ENCODE measurements at regions not wholly inside any gene's neighbourhood (a gene's known extent, or its start where the extent isn't known, plus 50 kb on each side); places are given as distances from the start of the nearest gene placed in this dataset.

DNA sequence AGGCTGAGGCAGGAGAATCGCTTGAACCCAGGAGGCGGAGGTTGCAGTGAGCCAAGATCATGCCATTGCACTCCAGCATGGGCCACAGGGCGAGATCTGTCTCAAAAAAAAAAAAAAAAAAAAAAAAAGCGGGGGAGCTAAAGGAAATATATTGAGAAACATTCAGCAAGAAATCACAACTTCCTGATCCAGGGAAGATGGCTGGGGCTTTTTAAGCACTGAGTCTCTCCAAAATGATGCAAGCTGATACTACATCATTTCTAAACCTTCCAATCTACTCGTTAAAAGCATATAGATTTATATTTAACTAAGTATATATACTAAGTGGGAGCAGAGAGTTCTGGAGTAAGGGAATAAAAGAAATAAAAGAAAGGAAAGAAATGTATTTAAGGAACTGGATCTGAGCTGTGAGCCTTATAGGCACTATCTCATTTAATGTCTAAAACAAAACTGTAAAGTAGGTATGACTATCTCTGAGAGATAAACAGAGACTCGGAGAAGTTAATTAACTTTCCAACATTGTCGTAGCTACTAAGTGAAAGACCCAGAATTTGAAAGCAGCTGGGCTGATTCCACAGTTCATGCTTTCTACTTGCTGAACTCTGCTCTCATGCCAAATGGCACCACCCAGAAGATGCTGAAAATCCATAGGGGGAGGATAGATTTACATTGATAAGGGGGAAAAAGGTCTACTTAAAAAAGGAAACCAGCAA lies 215.0 kb upstream of the MARCKS start:
- no peak for DNase-seq

DNA sequence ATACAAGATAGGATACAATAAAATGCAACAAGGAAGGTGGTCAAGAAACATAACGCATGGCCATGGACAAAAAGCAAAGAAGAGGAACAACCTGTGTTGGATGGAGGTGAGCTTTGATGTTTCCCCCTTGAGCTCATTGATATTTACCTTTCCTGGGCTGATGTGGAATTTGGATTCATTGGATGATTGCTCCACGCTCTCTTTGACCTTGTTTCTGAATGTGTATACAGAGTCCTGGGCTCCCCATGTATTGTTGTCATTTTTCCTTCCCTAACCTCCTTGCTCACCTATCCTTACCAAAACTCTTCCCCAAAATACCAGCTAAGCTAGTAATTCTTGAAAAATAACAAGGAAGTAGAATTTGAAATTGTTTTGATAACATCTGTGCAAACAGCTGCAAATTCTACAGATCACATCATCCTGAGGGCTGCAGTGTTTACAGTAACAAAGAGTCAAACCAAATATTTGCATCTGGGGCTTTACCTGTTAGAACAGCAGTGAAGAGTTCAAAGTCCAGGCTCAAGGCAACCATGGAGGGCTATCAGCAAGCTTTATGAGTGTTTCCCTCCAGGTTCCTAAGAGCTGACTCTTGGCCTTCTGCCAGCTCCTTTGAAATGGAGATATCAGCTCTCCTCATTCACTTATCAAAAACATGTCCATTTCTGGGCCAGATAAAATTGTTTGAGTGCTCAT lies 214.3 kb upstream of the MARCKS start:
- DNase-seq = peak; percentile 86

DNA sequence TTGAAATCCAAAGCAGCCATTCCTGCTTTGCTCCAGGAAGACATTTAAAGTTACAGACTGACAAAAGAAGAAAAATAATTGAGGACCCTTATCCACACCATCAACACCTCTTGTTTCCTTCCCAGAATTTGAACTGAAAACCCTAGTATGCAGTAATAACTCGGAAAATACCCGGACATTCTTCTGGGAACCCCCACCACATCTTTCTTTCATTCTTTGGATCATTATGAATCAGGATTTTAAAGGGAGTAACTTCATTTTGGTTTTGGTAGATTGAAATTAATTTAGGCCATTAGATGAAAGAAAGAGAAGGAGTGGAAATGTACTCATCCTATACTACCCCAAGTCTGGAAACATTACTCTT lies 213.8 kb upstream of the MARCKS start:
- DNase-seq = no peak

DNA sequence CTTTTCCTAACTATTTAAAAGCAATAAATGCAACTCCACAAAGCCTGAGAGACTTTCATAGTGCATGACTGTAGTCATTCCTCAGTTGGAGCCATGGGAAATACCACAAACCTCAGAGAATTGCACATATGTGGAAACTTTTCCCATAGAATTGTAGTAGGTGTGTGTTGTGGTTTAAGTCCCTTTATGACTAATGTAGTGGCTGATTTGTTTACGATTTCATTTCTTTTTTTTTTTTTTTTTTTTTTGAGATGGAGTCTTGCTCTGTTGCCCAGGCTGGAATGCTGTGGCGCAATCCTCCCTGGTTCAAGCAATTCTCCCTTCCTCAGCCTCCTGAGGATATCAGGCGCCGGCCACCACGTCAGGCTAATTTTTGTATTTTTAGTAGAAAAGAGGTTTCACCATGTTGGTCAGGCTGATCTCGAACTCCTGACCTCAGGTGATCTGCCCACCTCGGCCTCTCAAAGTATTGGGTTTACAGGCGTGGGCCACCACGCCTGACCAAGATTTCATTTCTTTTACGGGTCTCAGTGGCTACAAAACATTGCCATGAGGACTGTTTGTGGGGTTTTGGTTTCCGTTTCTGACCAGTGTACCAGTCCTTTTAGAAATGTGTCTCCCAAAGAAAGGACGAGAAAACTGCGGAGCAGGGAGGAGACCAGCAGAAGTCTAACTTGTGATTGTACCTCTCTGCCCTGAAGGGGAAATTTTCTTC lies 212.1 kb upstream of the MARCKS start:
- peak; percentile 88 for DNase-seq

DNA sequence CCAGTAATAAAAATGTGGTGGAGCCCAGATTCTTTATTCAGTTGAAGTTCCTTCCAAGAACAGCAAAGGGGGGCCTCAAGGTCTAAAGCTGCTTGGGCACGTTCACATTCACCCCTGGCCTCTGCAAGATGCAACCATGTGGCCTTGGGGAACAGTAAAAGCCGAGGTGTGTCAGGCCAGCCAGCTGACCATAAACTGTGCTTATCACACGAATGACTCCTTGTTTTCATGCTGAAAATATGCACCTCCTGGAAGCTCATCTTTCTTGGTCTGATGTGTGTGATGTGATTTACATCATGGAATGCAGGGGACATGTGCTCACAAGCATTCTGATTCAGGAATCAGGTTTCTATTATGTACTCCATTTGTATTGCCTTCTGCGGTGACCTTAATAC lies 211.6 kb upstream of the MARCKS start:
- peak; percentile 97 for DNase-seq

DNA sequence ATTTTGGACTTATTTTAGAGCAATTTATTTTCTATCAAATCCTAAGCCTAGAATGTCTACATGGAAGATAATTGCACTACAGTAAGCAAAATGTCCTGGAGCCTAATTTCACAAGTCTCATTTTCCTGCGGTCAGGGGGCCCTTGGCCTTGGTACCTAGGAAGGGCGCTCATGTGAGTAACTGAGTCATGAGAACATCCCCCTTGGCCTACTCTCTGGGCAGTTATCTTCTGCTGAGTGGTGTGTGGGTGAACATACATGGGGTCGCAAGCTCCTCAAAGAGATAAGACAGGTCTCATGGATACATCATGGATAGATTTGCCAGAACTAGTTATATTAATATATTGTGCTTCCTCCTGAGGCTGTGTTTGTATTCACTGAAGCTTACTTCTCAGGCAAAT lies 211.2 kb upstream of the MARCKS start:
- DNase-seq = peak; percentile 53

DNA sequence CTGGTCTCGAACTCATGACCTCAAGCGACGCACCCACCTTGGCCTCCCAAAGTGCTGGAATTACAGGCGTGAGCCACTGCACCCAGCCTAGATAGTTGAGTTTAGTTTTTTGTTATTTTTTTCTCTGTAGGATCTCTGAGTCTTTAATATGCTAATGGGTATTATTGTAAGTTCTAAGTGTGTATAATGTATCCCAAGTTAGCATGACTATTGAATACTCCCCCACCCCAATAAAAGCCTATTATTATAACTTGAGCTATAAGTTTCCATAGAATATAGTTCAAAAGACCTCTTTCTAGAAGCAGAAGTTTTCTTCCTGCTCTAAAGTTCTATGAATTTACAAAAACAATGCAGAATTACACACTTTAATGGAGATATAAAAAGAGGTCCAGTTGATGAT lies 210.4 kb upstream of the MARCKS start:
- DNase-seq = no peak

DNA sequence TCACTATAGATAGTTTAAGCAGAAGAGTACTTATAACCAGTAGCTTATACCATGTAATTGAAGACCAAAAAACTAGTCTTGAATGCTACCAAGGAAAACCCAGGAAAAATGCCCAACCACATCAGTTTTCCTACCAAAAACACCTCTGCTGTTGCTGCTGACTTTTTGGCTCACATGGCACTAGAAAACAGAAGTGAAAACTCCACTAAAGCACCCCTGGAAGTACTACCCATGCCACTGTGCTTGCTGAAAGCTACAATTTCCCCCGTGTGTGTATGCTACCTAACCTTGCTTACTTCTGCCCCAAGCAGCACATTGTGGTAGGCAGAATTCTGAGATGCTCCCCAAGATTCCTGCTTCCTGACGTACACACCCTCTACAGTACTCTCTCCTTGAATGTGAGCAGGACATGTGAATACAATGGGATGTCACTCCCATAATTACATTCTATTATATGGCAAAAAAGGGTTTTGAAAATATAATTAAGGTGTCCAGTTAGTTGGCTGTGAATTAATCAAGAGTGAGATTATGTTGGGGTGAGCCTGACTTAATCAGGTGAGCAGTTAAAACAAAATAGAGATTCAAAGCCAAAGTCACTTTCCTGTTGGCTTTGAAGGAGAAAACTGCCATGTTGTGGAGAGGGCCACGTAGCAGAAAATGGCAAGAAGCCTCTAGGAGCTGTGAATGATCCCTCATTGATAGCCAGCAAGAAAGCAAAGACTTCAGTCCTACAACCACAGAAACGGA lies 209.8 kb upstream of the MARCKS start:
- no peak for DNase-seq

DNA sequence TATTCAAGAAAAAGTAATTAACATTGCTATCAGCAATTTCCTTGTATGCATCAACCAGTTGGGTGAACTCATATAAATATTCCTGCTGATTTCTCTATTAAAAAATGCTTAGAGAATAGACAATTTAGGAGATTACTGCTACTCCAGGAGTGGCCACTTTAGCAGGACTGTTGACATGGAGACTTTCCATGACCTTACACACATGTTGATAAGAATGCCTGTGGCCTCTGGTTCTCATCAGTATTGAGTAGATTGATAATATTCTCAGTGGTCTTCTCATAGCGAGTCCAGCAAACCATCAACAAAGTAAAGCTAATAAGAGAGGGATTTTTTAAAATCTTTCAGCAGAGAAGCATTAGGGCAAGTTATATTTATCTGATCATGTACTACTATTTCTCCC lies 208.4 kb upstream of the MARCKS start:
- no peak for DNase-seq

DNA sequence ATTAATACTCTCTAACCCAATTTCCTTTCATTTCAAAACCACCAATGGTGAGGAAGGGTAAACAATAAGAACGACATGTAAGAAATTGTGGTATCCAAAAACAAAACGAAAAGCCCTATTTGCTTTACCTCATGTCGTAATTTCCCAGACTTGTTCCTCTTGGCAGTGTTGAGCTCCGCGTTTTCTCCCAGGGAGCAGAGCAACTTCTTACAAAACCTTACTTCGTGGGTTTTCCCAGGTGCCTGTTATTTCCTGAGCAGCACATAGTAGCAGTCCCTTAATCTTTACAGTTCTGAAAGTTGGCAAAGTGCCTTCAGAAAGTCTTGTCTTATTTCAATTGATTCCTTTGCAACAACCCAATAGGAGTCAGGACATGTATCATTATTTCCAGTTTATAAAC lies 207.9 kb upstream of the MARCKS start:
- DNase-seq = peak; percentile 28

DNA sequence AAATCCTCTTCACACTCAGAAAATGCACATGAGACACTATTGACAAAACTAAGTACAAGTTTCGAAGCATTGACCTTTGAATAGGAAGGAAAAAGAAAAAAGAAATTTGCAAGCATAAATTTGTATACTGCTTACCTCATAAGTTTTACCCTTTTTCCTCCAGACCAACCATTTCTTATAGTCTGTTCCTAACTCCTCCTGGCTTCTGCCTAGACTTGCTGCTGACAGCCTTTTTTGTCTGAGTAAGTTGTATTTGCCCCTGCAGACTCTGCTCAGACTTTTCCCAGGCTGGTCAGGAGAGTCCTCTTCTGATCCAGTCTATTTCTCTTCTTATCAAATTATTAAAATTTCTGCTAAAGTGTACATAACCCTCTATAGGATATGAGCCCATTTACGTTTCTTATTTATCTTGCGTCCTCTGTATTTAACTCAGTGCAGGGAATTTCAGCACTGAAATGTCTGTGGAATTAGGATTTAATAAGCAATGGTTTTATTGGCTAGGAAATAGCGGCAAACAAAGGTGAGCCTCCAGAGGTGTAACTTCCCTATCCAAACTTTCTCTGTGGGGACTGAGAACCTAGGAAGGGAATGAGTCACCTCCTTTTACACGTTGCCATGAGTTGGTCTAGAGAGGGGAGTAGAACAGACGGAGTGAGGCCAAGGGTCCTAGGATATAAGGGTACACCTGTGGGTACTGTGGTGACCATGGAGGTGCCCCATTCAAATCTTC lies 207.1 kb upstream of the MARCKS start:
- DNase-seq = no peak

DNA sequence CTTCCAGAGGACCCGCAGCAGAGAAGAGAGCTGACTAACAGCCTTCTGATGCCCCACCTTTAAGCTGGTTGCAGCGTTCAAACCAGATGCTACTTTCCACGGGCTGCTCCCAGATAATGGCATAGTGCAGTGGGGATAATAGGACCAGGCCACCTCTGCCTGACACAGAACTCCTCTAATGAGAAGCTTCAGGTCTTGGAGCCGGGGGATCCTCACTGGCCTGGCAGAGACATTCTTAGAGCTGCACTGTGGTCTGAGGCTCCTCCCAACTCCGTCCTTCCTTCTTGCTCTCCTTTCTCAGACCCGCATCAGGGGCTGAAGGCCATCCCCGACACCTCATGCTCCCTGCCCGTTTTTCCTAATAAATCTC lies 206.6 kb upstream of the MARCKS start:
- DNase-seq = no peak

DNA sequence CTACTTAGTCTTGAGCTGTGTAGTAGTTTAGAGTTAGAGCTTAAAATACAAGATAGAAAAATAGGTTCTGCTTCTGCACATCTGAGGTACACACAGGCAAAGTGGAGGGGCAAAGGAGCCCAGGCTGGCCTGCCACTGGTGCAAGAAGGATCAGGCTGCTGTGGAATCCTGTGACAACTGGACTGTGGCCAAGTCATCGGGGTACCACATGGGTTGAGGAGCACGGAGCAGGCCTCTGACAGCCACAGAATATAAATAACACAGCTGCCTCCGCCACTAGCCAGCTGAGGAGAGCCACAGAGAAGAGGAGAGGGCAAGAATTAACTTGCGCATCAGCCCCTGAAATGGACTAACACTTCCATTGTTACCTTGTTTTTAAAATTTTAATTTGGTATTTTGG lies 206.0 kb upstream of the MARCKS start:
- DNase-seq = no peak

DNA sequence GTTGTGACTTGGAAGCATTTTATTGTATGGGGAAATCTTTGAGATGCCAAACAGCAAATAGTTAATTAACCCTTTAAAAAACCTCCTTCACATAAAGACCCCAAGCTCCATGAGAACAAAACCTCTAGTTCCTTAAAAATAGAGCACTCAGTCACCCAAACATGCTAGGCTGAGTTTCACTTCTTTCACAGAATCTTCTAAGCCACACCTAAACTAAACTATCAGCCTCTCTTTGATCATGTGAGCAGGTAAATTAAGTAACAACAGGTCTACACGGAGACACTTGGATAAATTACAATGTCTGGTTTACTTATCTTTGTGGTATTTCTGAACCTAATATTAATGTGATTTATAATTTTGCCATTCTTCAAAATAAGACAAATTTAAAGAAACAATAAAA lies 205.2 kb upstream of the MARCKS start:
- DNase-seq = no peak

DNA sequence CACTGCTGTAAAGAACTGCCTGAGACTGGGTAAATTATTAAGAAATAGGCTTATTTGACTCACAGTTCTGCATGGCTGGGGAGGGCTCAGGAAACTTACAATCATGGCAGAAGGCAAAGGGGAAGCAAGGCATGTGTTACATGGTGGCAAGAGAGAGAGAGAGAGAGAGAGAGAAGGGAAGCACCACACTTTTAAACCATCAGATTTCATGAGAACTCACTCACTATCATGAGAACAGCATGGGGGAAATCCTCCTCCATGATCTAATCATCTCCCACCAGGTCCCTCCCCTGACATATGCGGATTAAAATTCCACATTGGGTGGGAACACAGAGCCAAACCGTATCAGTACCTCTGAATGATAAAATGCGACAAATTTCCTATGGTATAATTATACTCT lies 203.9 kb upstream of the MARCKS start:
- DNase-seq = no peak

DNA sequence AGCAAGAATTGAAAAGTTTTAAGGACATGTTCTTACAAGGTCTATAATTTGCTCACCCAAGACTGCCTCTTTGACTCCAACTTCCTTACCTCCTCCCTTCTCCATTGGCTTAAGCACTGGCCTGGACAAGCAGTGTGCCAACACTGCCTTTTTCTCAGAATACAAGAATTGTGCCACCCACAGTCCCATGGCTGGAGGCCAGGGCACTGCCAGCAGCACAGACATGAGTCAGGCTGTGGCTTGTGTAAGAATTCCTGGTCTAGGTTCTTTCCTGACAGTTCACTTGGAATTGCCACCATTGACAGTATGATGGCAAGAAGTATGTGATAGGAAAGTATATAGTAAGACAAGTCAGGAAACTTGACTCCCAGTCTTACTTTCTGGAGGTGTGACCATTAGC lies 202.7 kb upstream of the MARCKS start:
- peak; percentile 92 for DNase-seq

DNA sequence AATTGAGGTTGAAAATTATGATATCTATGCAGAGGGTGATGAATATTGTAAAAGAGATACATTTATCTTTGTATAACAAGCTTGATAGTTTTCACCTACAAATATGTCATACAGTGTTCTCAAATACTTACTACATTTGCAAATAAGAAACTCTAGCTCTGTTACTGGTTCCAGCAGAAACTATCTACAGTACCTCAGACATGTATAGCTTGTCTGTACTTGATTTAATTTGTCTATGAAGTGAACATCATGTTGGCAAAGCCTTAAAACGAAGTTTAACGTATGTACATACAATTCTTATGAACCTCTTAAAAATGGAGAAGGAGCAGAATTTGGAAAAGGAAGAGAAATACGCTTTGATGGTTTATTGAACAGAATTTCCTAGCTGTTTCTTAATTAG lies 201.4 kb upstream of the MARCKS start:
- DNase-seq = no peak

DNA sequence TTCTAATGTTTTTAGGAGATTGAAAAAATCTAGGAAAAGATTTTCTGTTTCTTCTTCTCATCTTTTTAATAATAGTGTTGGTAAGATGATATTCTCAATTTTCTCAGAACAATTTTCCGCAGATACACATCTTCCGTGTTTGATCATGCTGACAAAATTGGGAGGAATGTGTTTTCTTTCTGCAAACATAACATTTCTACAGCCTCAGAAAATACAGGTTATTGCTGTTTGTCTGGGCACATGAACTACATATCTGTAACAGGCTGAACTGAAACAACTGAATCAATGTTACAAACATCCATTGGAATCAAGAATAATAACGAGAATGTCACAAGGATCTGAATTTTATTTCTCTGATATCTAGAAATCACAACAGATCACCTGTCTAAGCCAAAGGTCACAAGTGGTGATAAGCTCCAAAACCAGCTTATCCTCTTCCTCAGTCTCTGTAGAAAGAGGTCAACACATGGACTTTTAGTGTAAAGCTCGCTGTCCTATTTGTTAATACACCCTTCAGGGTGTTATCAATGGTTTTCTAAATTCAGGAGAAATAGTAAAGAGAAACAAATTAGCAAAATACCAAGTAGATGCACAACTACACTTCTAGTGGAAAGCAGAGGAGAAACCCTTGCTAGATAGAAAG lies 197.3 kb upstream of the MARCKS start:
- no peak for DNase-seq

DNA sequence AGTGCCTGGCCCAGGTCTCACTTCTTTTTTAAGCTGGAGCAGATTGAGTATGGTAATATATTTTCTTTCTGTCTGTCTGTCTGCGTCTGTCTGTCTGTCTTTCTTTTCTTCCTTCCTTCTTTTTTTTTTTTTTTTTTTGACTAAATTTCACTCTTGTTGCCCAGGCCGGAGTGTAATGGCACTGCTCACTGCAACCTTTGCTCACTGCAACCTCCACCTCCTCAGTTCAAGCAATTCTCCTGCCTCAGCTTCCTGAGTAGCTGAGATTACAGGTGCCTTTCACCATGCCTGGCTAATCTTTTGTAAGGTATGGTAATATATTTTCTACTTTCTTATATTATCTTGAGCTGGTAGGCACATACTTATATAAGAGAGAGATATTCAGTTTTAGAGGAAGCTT lies 196.3 kb upstream of the MARCKS start:
- no peak for DNase-seq

DNA sequence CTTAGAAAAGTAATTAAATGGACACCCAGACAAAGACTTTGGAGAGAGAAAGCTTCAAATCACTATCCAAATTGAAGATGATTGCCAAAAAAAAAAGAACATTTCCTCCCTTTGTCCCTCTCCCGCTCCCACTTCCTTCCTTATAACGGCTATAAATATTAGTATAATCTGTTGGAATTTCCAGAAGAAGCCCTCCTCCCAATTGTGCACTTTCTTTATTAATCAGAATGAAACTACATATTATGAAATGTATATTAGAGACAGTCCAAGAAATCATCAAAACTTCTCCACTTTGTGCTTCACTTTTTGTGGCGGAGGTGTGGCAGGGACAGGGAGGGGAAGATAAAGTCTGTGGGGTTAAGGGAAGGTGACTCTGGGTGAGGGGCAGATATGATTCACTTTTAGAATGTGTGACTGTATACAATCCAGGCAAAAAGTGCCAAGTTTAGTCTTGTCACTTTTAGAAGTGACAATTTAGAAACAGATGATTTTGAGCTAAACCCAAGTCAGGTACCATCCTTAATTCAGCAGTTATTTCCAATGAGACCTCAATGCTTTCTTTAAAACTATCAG lies 195.0 kb upstream of the MARCKS start:
- no peak for DNase-seq

DNA sequence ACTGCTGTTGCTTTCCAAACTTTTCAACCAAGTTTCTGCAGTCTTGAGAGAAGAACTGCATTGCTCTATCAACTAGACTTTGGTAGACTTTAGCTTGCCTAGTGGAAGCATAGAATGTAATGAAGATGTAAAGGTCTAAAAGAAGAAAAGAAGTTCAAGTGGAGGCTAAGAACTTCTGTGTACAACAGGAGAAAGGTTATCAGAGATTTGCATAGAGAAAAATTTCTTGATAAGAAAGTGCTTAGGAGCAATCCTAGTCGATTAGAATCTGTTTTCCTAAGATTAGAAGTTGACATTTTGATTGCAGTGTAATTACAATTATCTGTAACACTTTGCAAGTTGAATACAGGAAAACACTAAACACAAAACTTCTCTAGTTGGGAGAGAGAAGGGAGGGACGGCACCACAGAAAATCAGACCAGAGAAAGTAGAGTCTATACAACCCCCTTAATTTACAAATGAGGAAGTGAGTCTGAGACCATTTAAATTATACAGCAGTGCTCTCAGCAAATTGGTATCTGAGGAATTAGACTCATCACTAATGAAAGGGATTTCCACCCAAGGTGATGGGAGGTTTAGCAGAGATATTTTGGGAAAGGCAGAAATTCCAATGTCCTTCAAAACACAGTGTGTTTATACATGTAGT lies 194.3 kb upstream of the MARCKS start:
- no peak for DNase-seq

DNA sequence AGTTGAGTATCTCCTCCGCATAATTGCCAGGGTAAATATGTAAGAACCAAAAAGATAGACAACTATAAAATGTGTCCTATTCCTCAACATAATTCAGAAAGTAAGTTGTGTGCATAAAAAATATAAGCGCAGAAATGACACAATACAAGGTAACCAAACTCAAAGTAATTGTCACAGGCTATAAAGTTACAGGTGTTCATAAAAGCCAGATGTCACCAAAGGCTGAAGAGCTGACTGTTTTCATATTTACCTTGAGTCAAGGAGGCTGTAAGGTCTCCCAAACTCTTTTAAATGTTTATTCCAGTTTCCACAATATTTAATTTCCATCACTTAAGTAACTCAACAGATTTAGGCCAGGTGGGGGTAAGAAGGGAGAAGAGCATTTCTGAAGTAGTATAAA lies 192.2 kb upstream of the MARCKS start:
- DNase-seq = no peak
